ENCODE measurements at regions not wholly inside any gene's neighbourhood (a gene's known extent, or its start where the extent isn't known, plus 50 kb on each side); places are given as distances from the start of the nearest gene placed in this dataset.
"Not testable (repeated sequence)": the region's sequence is repeated elsewhere in the genome, so short reads cannot be mapped to it uniquely, and the experiment has no call there.

DNA sequence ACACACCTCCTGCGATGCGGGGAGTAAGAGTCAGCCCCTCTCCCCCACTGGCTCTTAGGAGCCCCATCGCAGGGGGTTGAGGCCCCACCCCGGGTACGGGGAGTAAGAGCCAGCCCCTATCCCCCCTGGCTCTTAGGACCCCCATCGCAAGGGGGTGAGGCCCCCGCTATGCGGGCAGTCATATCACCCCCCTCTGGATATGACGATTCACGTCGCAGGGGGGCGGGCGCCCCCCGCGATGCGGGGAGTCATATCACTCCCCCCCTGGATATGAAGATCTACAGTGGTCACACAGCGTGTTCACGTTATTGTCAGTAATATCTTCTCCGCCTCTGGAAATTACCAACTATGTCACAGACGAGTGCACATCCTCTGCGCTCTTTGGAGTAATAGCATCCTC lies 61.1 kb downstream of the DEFB131A start:
- H3K4me3 ChIP-seq (ENCODE audit: low read depth, low read length): not testable (repeated sequence)

GRCh38 chr4:9506672-9507071 lies 62.5 kb downstream of the DEFB131A start:
- H3K4me3 ChIP-seq (ENCODE audit: low read depth, low read length): not testable (repeated sequence)

- H3K4me3 ChIP-seq (ENCODE audit: low read depth, low read length): not testable (repeated sequence)
These were observed 68.7 kb downstream of the DEFB131A start for GRCh38 chr4:9512941-9513340.

DNA sequence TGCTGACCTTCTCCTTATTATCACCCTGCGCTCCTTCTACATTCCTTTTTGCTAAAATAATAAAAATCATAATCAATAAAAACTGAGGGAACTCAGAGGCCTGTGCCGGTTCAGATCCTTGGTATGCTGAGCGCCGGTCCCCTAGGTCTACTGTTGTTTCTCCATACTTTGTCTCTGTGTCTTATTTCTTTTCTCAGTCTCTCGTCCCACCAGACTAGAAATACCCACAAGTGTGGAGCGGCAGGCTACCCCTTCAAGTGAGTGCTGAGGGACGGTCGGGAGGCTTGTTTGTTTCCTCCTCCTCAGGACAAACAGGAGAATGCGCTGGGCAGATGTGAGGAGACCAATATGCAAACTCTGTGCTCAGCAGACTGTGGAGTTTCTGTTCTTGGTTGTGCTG lies 75.4 kb downstream of the DEFB131A start:
- not testable (repeated sequence) for H3K4me3 ChIP-seq (ENCODE audit: low read depth, low read length)

- H3K4me3 ChIP-seq (ENCODE audit: low read depth, low read length): not testable (repeated sequence)
These were observed 78.7 kb downstream of the DEFB131A start for GRCh38 chr4:9522903-9523302.

DNA sequence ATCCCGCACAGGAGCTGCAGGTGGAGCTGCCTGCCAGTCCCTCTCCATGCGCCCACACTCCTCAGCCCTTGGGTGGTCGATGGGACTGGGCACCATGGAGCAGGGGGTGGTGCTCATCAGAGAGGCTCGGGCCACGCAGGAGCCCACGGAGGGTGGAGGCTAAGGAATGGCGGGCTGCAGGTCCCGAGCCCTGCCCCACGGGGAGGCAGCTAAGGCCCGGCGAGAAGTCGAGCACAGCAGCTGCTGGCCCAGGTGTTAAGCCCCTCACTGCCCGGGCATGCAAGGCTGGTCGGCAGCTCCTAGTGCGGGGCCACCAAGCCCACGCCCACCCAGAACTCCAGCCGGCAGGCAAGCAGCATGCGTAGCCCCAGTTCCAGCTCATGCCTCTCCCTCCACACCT lies 80.2 kb downstream of the DEFB131A start:
- not testable (repeated sequence) for H3K4me3 ChIP-seq (ENCODE audit: low read depth, low read length)

DNA sequence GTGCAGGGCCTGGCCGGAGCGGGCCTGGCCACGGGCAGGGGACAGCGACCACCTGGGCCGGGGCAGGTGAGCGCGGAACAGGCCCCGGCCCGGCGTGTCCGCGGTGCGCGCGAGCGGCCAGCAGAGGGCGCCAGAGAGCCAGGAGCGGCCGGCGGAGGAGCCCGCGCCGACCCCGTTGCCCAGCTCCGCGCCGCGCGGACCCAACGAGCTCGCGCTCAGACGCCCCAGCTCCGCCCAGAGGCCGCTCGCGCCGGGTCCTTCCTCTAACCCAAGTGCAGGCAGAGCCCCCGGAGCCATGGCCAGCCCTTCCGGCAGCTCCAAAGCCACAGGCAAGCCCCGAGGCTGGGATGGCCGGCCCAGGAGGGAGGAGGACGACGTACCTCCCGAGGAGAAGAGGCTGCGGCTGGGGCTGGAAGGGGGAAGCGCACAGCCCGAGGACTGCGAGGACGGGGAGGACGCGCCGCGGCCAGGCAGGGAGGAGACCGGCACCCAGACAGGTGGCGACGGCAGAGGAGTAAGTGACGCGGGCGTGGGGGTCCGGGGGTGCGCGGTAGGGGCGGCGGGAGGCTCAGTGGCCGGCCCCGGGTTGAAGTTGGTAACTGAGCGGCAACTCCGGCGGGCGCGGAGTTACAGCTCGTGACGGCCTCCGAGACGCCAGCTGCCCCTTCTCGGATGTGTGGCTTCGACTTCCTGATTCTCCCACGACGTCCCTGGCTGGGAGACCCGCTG lies 88.1 kb downstream of the DEFB131A start:
- H3K4me3 ChIP-seq (ENCODE audit: low read depth, low read length): peak overlapping the region; percentile 26
- TF ChIP-seq CTCF (IDR thresholded peaks at IDR 0.05; ENCODE audit: borderline replicate concordance, insufficient read depth, low read depth, low read length): peak; percentile 89

DNA sequence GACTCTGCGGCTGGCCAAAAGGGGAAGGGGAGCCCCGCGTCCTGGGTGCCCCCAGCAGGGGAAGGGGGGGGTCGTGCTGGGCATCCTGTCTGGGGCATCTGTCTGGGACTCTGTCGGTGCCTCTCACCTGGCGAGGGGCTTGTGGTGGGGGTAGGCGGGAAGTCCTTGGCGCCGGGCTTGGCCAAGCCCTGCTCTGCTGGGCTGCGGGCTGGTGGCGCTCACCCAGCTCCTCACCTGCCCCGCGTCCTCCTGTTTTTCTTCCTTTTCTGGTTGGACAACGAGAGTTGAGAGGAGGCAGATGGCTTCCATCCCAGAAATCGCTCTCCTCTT lies 88.6 kb downstream of the DEFB131A start:
- H3K4me3 ChIP-seq (ENCODE audit: low read depth, low read length): not testable (repeated sequence)

- H3K4me3 ChIP-seq (ENCODE audit: low read depth, low read length): not testable (repeated sequence)
These were observed 92.9 kb downstream of the DEFB131A start for GRCh38 chr4:9537101-9537500.

DNA sequence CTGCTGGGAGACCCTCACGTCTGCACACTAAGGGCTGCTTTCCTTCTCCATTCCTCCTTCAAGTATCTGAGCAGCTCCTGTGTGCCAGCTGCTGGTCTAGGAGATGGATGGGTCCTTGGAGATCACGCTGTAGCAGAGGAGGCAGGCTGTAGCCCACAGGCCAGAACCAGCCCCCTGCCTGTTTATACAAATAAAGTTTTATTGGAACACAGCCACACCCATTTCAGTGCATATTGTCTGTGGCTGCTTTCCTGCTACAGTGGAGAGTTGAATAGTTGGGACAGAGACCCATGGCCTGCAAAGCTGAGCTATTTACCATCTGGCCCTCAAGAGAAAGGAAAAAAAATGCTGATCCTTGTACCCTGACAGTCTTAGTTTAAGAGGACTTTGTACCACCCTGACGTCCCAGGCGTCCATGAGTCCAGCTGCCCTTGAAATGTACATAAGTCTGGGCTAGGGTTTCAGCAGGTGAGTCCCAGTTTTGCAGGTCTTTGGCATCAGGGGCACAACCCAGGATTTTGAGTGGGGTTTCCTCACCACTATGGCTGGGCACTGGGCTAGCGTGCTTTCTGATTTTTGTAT lies 95.8 kb downstream of the DEFB131A start:
- not testable (repeated sequence) for H3K4me3 ChIP-seq (ENCODE audit: low read depth, low read length)

GRCh38 chr4:9541388-9541915 lies 97.2 kb downstream of the DEFB131A start:
- H3K4me3 ChIP-seq (ENCODE audit: low read depth, low read length): not testable (repeated sequence)

DNA sequence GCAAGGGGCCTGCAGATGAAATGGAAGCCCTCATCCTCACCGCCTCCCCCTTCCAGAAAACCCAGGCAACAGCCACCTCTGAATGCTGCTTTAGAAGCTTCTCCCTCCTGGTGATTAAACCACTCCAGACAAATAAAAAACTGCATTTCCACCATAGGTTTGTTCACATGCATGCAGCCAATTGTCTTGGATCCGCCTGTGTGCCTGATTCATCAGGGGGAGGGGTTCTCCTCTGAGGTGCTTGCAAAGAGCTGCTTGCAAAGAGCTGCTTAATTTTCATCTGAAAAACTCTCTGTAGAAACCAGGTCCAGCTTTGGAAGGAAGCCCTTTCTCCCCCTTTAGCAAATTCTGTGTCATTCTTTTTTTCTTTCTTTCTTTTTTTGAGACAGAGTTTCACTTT lies 100.6 kb downstream of the DEFB131A start:
- H3K4me3 ChIP-seq (ENCODE audit: low read depth, low read length): not testable (repeated sequence)

- not testable (repeated sequence) for H3K4me3 ChIP-seq (ENCODE audit: low read depth, low read length)
These were observed 103.3 kb downstream of the DEFB131A start for GRCh38 chr4:9547470-9547869.

- H3K4me3 ChIP-seq (ENCODE audit: low read depth, low read length): not testable (repeated sequence)
These were observed 111.9 kb downstream of the DEFB131A start for GRCh38 chr4:9556076-9556475.

DNA sequence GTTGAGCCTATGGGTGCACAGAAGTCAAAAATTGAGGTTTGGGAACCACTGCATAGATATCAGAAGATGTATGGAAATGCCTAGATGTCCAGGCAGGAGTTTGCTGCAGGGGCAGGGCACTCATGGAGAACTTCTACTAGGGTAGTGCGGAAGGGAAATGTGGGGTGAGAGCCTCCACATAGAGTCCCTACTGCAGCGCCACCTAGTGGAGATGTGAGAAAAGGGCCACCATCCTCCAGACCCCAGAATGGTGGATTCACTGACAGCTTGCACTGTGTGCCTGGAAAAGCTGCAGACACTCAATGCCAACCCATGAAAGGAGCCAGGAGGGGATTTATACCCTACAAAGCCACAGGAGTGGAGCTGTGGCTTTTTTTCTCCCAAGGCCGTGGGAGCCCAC lies 133.7 kb downstream of the DEFB131A start:
- not testable (repeated sequence) for H3K4me3 ChIP-seq (ENCODE audit: low read depth, low read length)
- peak; percentile 23; the same call in 1 of the 2 replicates for TF ChIP-seq CTCF (IDR thresholded peaks at IDR 0.05; ENCODE audit: borderline replicate concordance, insufficient read depth, low read depth, low read length)

DNA sequence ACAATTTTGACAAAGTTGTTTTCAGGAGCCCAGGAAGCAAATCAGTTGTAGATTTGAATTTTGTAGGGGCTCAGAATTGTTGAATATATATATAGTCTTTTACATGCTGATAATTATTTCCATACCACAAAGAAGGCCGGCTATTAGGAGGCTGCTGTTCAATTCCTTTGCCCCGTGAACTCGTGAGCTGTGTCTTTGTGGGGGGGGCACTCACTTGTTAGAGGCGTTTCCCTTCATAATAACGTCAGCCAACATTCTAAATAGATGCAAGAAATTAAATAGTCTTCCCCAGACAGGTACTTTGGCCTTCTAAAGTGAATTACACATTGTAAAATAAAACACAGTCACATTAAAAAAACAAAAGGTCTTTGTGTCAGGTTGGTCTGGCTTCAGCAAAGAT lies 138.7 kb downstream of the DEFB131A start:
- not testable (repeated sequence) for H3K4me3 ChIP-seq (ENCODE audit: low read depth, low read length)

Data from GM12875 (cell line).